Cardiac muscle cell (in vitro differentiated cells and primary cell): ENCODE measurements at regions not wholly inside any gene's neighbourhood (a gene's known extent, or its start where the extent isn't known, plus 50 kb on each side); places are given as distances from the start of the nearest gene placed in this dataset.

Experiments
- DNase-seq, 2 donors: peaks; one replicate each; pipeline versions ENCODE4 v3.0.0 to v3.0.0-alpha.2; 2010 to 2017; ENCODE audit warnings: low read depth in 1 of 2, low spot score in 1 of 2
- H3K27ac ChIP-seq: fragments of 200-600 bp; sonication (generic); 2 replicates; pipeline ENCODE4 v1.5.1; 2016
- H3K27me3 ChIP-seq: fragments of 200-600 bp; sonication (generic); 2 replicates; pipeline ENCODE4 v1.6.0; 2016; ENCODE audit warnings: control low read depth
- H3K36me3 ChIP-seq: fragments of 200-600 bp; sonication (generic); 2 replicates; pipeline ENCODE4 v1.5.1; 2016; ENCODE audit warnings: control low read depth
- H3K4me1 ChIP-seq: fragments of 200-600 bp; sonication (generic); 2 replicates; pipeline ENCODE4 v1.8.1; 2017; ENCODE audit warnings: low read depth, mild to moderate bottlenecking, mixed run types
- H3K4me3 ChIP-seq: fragments of 200-600 bp; sonication (generic); 2 replicates; pipeline ENCODE4 v1.5.1; 2016; ENCODE audit warnings: mild to moderate bottlenecking
- H3K9me3 ChIP-seq: fragments of 200-600 bp; sonication (generic); 2 replicates; pipeline ENCODE4 v1.5.1; 2017; ENCODE audit warnings: low read depth, mild to moderate bottlenecking, control low read depth
- TF ChIP-seq, protein P1 (sequence below): IDR thresholded peaks from 2 replicates; pipeline ENCODE4 v1.5.1; 2012; ENCODE audit warnings: low read depth, mild to moderate bottlenecking, low read length

- Histone ChIP-seq H3K27ac (no peak overlapping the region), H3K9me3 (no peaks in the 10 kb centered on the region), H3K4me3 (no peak overlapping the region), H3K36me3 (no peaks in the 10 kb centered on the region), H3K4me1 (no peaks in the 10 kb centered on the region), H3K27me3 (no peaks in the 10 kb centered on the region)
- no peak for DNase-seq
- TF ChIP-seq, protein P1, sequence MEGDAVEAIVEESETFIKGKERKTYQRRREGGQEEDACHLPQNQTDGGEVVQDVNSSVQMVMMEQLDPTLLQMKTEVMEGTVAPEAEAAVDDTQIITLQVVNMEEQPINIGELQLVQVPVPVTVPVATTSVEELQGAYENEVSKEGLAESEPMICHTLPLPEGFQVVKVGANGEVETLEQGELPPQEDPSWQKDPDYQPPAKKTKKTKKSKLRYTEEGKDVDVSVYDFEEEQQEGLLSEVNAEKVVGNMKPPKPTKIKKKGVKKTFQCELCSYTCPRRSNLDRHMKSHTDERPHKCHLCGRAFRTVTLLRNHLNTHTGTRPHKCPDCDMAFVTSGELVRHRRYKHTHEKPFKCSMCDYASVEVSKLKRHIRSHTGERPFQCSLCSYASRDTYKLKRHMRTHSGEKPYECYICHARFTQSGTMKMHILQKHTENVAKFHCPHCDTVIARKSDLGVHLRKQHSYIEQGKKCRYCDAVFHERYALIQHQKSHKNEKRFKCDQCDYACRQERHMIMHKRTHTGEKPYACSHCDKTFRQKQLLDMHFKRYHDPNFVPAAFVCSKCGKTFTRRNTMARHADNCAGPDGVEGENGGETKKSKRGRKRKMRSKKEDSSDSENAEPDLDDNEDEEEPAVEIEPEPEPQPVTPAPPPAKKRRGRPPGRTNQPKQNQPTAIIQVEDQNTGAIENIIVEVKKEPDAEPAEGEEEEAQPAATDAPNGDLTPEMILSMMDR, result no peak
These were observed 252.9 kb downstream of the HGF start for GRCh38 chr7:81516898-81517297.

DNA sequence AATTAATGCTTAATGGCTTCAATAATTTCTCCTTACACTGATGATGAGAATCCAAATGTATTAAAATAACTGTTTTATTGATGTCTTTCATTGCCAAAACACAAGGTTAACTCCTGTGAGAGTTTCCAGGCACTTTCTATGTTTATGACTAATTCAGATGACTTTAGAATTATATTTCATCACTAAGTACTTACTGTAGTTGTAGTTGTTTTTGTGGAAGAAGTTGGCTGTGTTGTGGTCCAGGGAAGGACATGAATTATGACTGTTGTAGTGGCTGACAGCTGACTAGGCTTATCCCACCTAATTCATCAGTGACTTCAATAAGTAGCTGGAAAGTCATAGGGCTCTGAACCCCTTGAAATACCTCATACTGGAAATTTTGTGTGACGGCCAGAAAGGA, 254.8 kb downstream of the HGF start:
- no peaks in the 10 kb centered on the region for H3K9me3 ChIP-seq
- H3K4me1 ChIP-seq, result no peaks in the 10 kb centered on the region
- H3K27ac ChIP-seq, result no peak overlapping the region
- no peak for DNase-seq
- H3K27me3 ChIP-seq, result no peaks in the 10 kb centered on the region
- no peaks in the 10 kb centered on the region for H3K36me3 ChIP-seq
- no peak overlapping the region for H3K4me3 ChIP-seq
- TF ChIP-seq, protein P1, result no peak

- H3K27me3 ChIP-seq, result no peaks in the 10 kb centered on the region
- H3K4me3 ChIP-seq, result no peak overlapping the region
- H3K9me3 ChIP-seq, result no peaks in the 10 kb centered on the region
- H3K4me1 ChIP-seq, result no peaks in the 10 kb centered on the region
- DNase-seq, result no peak
- no peaks in the 10 kb centered on the region for H3K36me3 ChIP-seq
- TF ChIP-seq, protein P1, result no peak
- no peak overlapping the region for H3K27ac ChIP-seq
These were observed 255.3 kb downstream of the HGF start for GRCh38 chr7:81514546-81514945.

- TF ChIP-seq, protein P1, result no peak
- Histone ChIP-seq H3K36me3 (no peaks in the 10 kb centered on the region), H3K4me1 (no peaks in the 10 kb centered on the region), H3K4me3 (no peak overlapping the region), H3K9me3 (no peaks in the 10 kb centered on the region), H3K27me3 (no peaks in the 10 kb centered on the region), H3K27ac (no peak overlapping the region)
- no peak for DNase-seq
These were observed 259.7 kb downstream of the HGF start for GRCh38 chr7:81510122-81510521.

GRCh38 chr7:81507221-81507620, 262.6 kb downstream of the HGF start:
- Histone ChIP-seq H3K4me3 (no peak overlapping the region), H3K27me3 (no peaks in the 10 kb centered on the region), H3K9me3 (no peaks in the 10 kb centered on the region), H3K36me3 (no peaks in the 10 kb centered on the region), H3K27ac (no peak overlapping the region), H3K4me1 (peaks cover 5% of the 10 kb centered on the region)
- TF ChIP-seq, protein P1, result no peak
- DNase-seq, result no peak

DNA sequence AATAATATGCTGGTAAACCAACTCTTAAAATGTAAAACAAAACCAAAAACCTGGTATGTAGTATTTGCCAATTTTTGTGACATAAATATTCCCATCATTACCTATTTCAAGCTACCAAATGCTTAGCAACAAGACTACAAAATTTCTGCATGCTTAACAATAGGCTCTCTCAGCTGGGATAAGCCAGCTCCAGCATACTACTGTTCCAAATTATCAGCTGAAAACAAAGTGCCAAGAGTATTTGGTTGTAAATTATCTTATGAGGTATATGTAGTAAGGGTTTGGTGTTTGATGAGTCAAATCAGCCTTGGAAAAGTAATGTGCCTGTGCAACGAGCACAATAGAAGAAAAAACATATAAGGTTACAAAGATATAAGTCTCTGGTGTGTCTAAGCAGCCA, 263.2 kb downstream of the HGF start:
- Histone ChIP-seq H3K36me3 (no peaks in the 10 kb centered on the region), H3K4me1 (peaks cover 5% of the 10 kb centered on the region), H3K9me3 (no peaks in the 10 kb centered on the region), H3K27me3 (no peaks in the 10 kb centered on the region), H3K27ac (no peak overlapping the region), H3K4me3 (no peak overlapping the region)
- peak in 1 of 2 donors; percentile 21 for DNase-seq
- TF ChIP-seq, protein P1, result no peak
